IMR-90 (cell line): ENCODE measurements at regions not wholly inside any gene's neighbourhood (a gene's known extent, or its start where the extent isn't known, plus 50 kb on each side); places are given as distances from the start of the nearest gene placed in this dataset.

Experiments used
- ATAC-seq: fragments of 200-7000 bp; cut with Tn5 transposase; 2 replicates; pipeline ENCODE4 v1.9.1; 2020; ENCODE audit warnings: low read depth, mild to moderate bottlenecking, moderate library complexity
- BruUV-seq: library from RNA; stranded (reverse); fragments of 400-500 nt; replicated peaks from 2 replicates; lab custom pipeline; 2021; lab: Mats Ljungman, UMichigan
- CTCF ChIA-PET: fragments of 300-600 bp; formaldehyde crosslinking; extraction: SDS; loops from one replicate; lab custom pipeline; 2021; ENCODE audit warnings: antibody characterized with exemption; lab: Yijun Ruan, JAX
- POLR2A ChIA-PET: fragments of 300-600 bp; sonication (Branson Sonifier 250); formaldehyde crosslinking; loops from one replicate; lab custom pipeline; 2022; ENCODE audit warnings: antibody characterized with exemption; ENCODE audit not compliant: unreplicated experiment; lab: Charles Lee
- DNase-seq: peaks from one replicate; pipeline ENCODE4 v3.0.0; 2013
- H2AFZ ChIP-seq: replicated peaks from 2 replicates; pipeline ENCODE3; 2013; ENCODE audit warnings: low read length, mild to moderate bottlenecking; ENCODE audit not compliant: poor library complexity
- H2AK5ac ChIP-seq: 2 replicates; pipeline ENCODE4 v1.6.1; 2013; ENCODE audit warnings: low read depth, low read length, inconsistent platforms
- H2AK9ac ChIP-seq: replicated peaks from 2 replicates; pipeline ENCODE3; 2013; ENCODE audit warnings: mild to moderate bottlenecking, low read depth, low read length, moderate library complexity; ENCODE audit not compliant: poor library complexity
- H2BK120ac ChIP-seq: 2 replicates; pipeline ENCODE4 v1.6.1; 2013; ENCODE audit warnings: low read depth, low read length, inconsistent platforms
- H2BK15ac ChIP-seq: 3 replicates; pipeline ENCODE4 v1.6.1; 2013; ENCODE audit warnings: low read depth, low read length, inconsistent platforms
- H2BK20ac ChIP-seq: 2 replicates; pipeline ENCODE4 v1.6.1; 2013; ENCODE audit warnings: low read depth, mild to moderate bottlenecking, inconsistent platforms, low read length, moderate library complexity
- H2BK5ac ChIP-seq: 2 replicates; pipeline ENCODE4 v1.6.1; 2013; ENCODE audit warnings: mild to moderate bottlenecking, low read depth, low read length, inconsistent platforms; ENCODE audit not compliant: poor library complexity, severe bottlenecking
- H3K14ac ChIP-seq: replicated peaks from 2 replicates; pipeline ENCODE4 v1.6.1; 2013; ENCODE audit warnings: low read depth, low read length, inconsistent platforms
- H3K18ac ChIP-seq: 2 replicates; pipeline ENCODE4 v1.6.1; 2013; ENCODE audit warnings: low read depth, low read length, control low read depth
- H3K23ac ChIP-seq: 2 replicates; pipeline ENCODE4 v1.6.1; 2013; ENCODE audit warnings: low read depth, low read length, inconsistent platforms
- H3K27ac ChIP-seq: 2 replicates; pipeline ENCODE4 v1.5.1; 2013; ENCODE audit warnings: mild to moderate bottlenecking, control low read depth, low read length; ENCODE audit not compliant: insufficient read depth
- H3K27me3 ChIP-seq: 2 replicates; pipeline ENCODE4 v1.6.1; 2013; ENCODE audit warnings: low read length; ENCODE audit not compliant: control insufficient read depth, insufficient read depth
- H3K36me3 ChIP-seq: 2 replicates; pipeline ENCODE4 v1.6.1; 2013; ENCODE audit warnings: low read length, mixed read lengths; ENCODE audit not compliant: control insufficient read depth, insufficient read depth
- H3K4ac ChIP-seq: 2 replicates; pipeline ENCODE4 v1.6.1; 2013; ENCODE audit warnings: low read depth, low read length, inconsistent platforms
- H3K4me1 ChIP-seq: 2 replicates; pipeline ENCODE4 v1.6.1; 2013; ENCODE audit warnings: low read length, mixed read lengths; ENCODE audit not compliant: control insufficient read depth, insufficient read depth
- H3K4me2 ChIP-seq: 2 replicates; pipeline ENCODE4 v1.6.1; 2013; ENCODE audit warnings: low read depth, mild to moderate bottlenecking, control low read depth, low read length, moderate library complexity
- H3K4me3 ChIP-seq: 2 replicates; pipeline ENCODE4 v1.5.1; 2013; ENCODE audit warnings: low read depth, mild to moderate bottlenecking, control low read depth, low read length, moderate library complexity; ENCODE audit not compliant: insufficient read depth
- H3K56ac ChIP-seq: 2 replicates; pipeline ENCODE4 v1.6.1; 2013; ENCODE audit warnings: low read length, inconsistent platforms; ENCODE audit not compliant: insufficient read depth; ENCODE audit errors: extremely low read depth
- H3K79me1 ChIP-seq, 2 experiments: 2 replicates each; pipeline ENCODE4 v1.6.1; 2013; ENCODE audit warnings: low read length in 2 of 2, inconsistent platforms in 1 of 2, low read depth in 1 of 2
- H3K9ac ChIP-seq: 2 replicates; pipeline ENCODE4 v1.6.1; 2013; ENCODE audit warnings: low read depth, low read length, control low read depth
- H3K9me1 ChIP-seq: 2 replicates; pipeline ENCODE4 v1.6.1; 2013; ENCODE audit warnings: low read length, inconsistent platforms; ENCODE audit not compliant: insufficient read depth
- H3K9me3 ChIP-seq: 2 replicates; pipeline ENCODE4 v1.6.1; 2013; ENCODE audit warnings: low read length; ENCODE audit not compliant: control insufficient read depth, insufficient read depth
- H4K20me1 ChIP-seq: 2 replicates; pipeline ENCODE4 v1.6.1; 2013; ENCODE audit warnings: low read length, inconsistent platforms; ENCODE audit not compliant: insufficient read depth
- H4K5ac ChIP-seq: 2 replicates; pipeline ENCODE4 v1.6.1; 2013; ENCODE audit warnings: mild to moderate bottlenecking, low read depth, low read length, control low read depth
- H4K8ac ChIP-seq, 2 experiments: 2 replicates each; pipeline ENCODE4 v1.6.1; 2013; ENCODE audit warnings: low read depth in 2 of 2, low read length in 2 of 2, control low read depth in 1 of 2, inconsistent platforms in 1 of 2
- H4K91ac ChIP-seq: 2 replicates; pipeline ENCODE4 v1.6.1; 2013; ENCODE audit warnings: low read depth, low read length, inconsistent platforms; ENCODE audit not compliant: insufficient read depth
- RAD21 ChIP-seq: IDR thresholded peaks from 2 replicates; pipeline ENCODE4 v1.6.1; 2012; ENCODE audit warnings: low read length, improper control_type of control experiment
- WGBS, 2 experiments: methylation state at CpG; one replicate each; pipeline versions ENCODE4 v1.1.5 to v1.1.7; 2013; ENCODE audit warnings: missing lambda C conversion rate in 2 of 2; ENCODE audit not compliant: insufficient read length in 1 of 2; ENCODE audit errors: extremely low coverage in 2 of 2; 5-methylcytosine and 5-hydroxymethylcytosine counted together
- dilution Hi-C: fragments of 300-500 bp; cut with HindIII; formaldehyde crosslinking; loops from one replicate; pipeline ENCODE4 v1.14.3; 2018; ENCODE audit warnings: low sequenced_read_pairs; ENCODE audit not compliant: unreplicated experiment
- in situ Hi-C: fragments of 300-500 bp; cut with MboI; formaldehyde crosslinking; loops from 3 replicates; pipeline ENCODE4 v1.14.3; 2019; ENCODE audit warnings: low sequenced_read_pairs, inconsistent platforms, mixed read lengths
- intact Hi-C: fragments of 100-400 bp; cut with micrococcal nuclease; formaldehyde crosslinking; loops from 2 replicates; pipeline ENCODE4 v1.10.0; 2022

DNA sequence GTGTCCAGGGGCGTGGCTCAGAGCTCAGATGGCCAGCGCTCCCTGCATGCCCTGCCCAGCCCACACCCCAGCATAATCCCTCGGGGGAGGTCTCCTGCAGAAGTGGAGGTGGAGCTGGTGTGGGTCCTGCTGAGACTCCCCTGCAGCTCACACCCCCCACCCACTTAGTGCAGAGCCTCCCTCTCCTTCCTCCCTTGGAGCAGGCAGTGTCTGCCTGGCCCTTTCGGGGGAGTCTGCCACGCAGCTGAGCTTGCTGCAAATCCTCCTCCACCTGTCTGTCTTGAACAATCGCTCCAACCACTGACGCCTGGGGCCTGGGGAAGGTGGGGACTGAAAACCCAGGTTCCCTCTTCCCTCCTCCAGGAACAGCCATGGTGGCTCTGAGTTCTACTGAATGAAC, 219.7 kb upstream of the PPP2R2D start:
- ChIA-PET CTCF (no interaction called here), POLR2A (no interaction called here)
- no peaks in the 10 kb centered on the region for H3K4me1 ChIP-seq
- H3K27me3 ChIP-seq, result no peaks in the 10 kb centered on the region
- no peak overlapping the region for H3K4me2 ChIP-seq
- H3K9me1 ChIP-seq, result no peaks in the 10 kb centered on the region
- H2BK20ac ChIP-seq, result no peak overlapping the region
- H3K23ac ChIP-seq, result no peak overlapping the region
- no peak overlapping the region for H2AK9ac ChIP-seq
- peaks cover 54% of the 10 kb centered on the region for H3K9me3 ChIP-seq
- no peak overlapping the region for H4K91ac ChIP-seq
- H3K27ac ChIP-seq, result no peak overlapping the region
- TF ChIP-seq RAD21, result no peak
- no peak overlapping the region for H2BK120ac ChIP-seq
- no peaks in the 10 kb centered on the region for H4K20me1 ChIP-seq
- H2BK15ac ChIP-seq, result no peak overlapping the region
- H3K14ac ChIP-seq, result no peak overlapping the region
- BruUV-seq, result no TSS peak
- in situ Hi-C loops, result no loop called here
- H3K56ac ChIP-seq, result no peak overlapping the region
- intact Hi-C loops, result no loop called here
- H4K8ac ChIP-seq, result no peak overlapping the region
- no peak overlapping the region for H4K5ac ChIP-seq
- H2AK5ac ChIP-seq, result no peak overlapping the region
- ATAC-seq (no peak), DNase-seq (no peak)
- dilution Hi-C loops, result no loop called here
- H3K4ac ChIP-seq, result no peak overlapping the region
- H3K36me3 ChIP-seq, result no peaks in the 10 kb centered on the region
- no peak overlapping the region for H3K4me3 ChIP-seq
- H3K9ac ChIP-seq, result no peak overlapping the region
- no peak overlapping the region for H2AFZ ChIP-seq
- no peak overlapping the region for H2BK5ac ChIP-seq
- 20% methylated on average over 1 of the region's 7 CpGs; no CpG with 5 or more reads in 1 of the 2 experiments for WGBS, 2 experiments
- no peak overlapping the region for H3K18ac ChIP-seq
- no peaks in the 10 kb centered on the region for H3K79me1 ChIP-seq
